ENCODE measurements at regions not wholly inside any gene's neighbourhood (a gene's known extent, or its start where the extent isn't known, plus 50 kb on each side); places are given as distances from the start of the nearest gene placed in this dataset.

DNA sequence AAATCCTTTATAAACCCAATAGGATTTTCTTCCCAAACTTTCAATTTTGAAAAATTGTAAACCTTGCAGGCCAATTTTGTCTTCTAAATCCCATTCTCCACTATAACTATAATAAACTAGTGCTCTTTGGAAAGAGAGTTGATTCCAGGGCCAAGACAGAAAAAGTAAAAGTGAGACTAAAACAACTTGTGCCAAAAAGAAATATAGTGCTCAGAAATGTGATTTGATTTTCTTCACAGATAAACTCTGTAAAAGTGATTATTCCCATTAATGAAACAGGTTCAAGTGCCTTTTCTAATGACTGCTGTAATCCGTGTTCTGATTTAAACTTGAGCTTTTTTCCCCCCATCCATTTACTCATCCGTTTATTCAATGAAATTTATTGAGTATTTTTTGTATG, 1831.1 kb downstream of the SLITRK5 start:
- TF ChIP-seq, protein P1, sequence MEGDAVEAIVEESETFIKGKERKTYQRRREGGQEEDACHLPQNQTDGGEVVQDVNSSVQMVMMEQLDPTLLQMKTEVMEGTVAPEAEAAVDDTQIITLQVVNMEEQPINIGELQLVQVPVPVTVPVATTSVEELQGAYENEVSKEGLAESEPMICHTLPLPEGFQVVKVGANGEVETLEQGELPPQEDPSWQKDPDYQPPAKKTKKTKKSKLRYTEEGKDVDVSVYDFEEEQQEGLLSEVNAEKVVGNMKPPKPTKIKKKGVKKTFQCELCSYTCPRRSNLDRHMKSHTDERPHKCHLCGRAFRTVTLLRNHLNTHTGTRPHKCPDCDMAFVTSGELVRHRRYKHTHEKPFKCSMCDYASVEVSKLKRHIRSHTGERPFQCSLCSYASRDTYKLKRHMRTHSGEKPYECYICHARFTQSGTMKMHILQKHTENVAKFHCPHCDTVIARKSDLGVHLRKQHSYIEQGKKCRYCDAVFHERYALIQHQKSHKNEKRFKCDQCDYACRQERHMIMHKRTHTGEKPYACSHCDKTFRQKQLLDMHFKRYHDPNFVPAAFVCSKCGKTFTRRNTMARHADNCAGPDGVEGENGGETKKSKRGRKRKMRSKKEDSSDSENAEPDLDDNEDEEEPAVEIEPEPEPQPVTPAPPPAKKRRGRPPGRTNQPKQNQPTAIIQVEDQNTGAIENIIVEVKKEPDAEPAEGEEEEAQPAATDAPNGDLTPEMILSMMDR (IDR thresholded peaks at IDR 0.05) = no peak
- TF ChIP-seq POLR2A (IDR thresholded peaks at IDR 0.05) = no peak
